NB4 (cell line): ENCODE measurements at regions not wholly inside any gene's neighbourhood (a gene's known extent, or its start where the extent isn't known, plus 50 kb on each side); places are given as distances from the start of the nearest gene placed in this dataset.

ENCODE experiments used
- POLR2A ChIP-seq: IDR thresholded peaks from 2 replicates; pipeline ENCODE4 v1.6.1; 2011; ENCODE audit warnings: mild to moderate bottlenecking; ENCODE audit not compliant: insufficient read length; ENCODE audit errors: extremely low read depth
- TF ChIP-seq, protein P1 (sequence below): IDR thresholded peaks from one replicate; pipeline ENCODE4 v1.5.1; 2012; ENCODE audit warnings: low read depth, low read length
- TF ChIP-seq, protein P2 (sequence below): IDR thresholded peaks from 2 replicates; pipeline ENCODE4 v1.6.1; 2011; ENCODE audit warnings: low read depth, low read length

- TF ChIP-seq POLR2A = no peak
- TF ChIP-seq, protein P1, sequence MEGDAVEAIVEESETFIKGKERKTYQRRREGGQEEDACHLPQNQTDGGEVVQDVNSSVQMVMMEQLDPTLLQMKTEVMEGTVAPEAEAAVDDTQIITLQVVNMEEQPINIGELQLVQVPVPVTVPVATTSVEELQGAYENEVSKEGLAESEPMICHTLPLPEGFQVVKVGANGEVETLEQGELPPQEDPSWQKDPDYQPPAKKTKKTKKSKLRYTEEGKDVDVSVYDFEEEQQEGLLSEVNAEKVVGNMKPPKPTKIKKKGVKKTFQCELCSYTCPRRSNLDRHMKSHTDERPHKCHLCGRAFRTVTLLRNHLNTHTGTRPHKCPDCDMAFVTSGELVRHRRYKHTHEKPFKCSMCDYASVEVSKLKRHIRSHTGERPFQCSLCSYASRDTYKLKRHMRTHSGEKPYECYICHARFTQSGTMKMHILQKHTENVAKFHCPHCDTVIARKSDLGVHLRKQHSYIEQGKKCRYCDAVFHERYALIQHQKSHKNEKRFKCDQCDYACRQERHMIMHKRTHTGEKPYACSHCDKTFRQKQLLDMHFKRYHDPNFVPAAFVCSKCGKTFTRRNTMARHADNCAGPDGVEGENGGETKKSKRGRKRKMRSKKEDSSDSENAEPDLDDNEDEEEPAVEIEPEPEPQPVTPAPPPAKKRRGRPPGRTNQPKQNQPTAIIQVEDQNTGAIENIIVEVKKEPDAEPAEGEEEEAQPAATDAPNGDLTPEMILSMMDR = no peak
- TF ChIP-seq, protein P2, sequence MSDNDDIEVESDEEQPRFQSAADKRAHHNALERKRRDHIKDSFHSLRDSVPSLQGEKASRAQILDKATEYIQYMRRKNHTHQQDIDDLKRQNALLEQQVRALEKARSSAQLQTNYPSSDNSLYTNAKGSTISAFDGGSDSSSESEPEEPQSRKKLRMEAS = no peak
Measured at GRCh38 chr1:68950036-68950435, 453.2 kb upstream of the DEPDC1 start.
